ENCODE measurements at regions not wholly inside any gene's neighbourhood (a gene's known extent, or its start where the extent isn't known, plus 50 kb on each side); places are given as distances from the start of the nearest gene placed in this dataset.
"Not testable (repeated sequence)": the region's sequence is repeated elsewhere in the genome, so short reads cannot be mapped to it uniquely, and the experiment has no call there.

GRCh38 chr2:66111706-66112105 is 323.2 kb upstream of the MEIS1 start:
- ChIA-PET POLR2A (no interaction called here), CTCF (no interaction called here)

- POLR2A ChIA-PET: no interaction called here
Observed at GRCh38 chr2:66110608-66111007, 324.3 kb upstream of the MEIS1 start.

GRCh38 chr2:66110086-66110485 is 324.8 kb upstream of the MEIS1 start:
- ChIA-PET CTCF (no interaction called here), POLR2A (no interaction called here)

More at GRCh38 chr2:66110608-66111007, 324.3 kb upstream of the MEIS1 start:
- CTCF ChIA-PET: no interaction called here

- ChIA-PET POLR2A (no interaction called here), CTCF (no interaction called here)
Observed at GRCh38 chr2:66109419-66109818, 325.5 kb upstream of the MEIS1 start.

GRCh38 chr2:66105066-66105753 is 329.7 kb upstream of the MEIS1 start:
- ChIA-PET POLR2A (no interaction called here), CTCF (no interaction called here)

- ChIA-PET CTCF (no interaction called here), POLR2A (no interaction called here)
Observed at GRCh38 chr2:66103581-66103980, 331.3 kb upstream of the MEIS1 start.

- POLR2A ChIA-PET: no interaction called here
- CTCF ChIA-PET: no interaction called here
Observed at GRCh38 chr2:66101206-66101605, 333.7 kb upstream of the MEIS1 start.

- ChIA-PET CTCF (no interaction called here), POLR2A (no interaction called here)
Observed at GRCh38 chr2:66095820-66096345, 339.0 kb upstream of the MEIS1 start.

GRCh38 chr2:66094689-66095088 is 340.2 kb upstream of the MEIS1 start:
- POLR2A ChIA-PET, CTCF ChIA-PET: not testable (repeated sequence)

GRCh38 chr2:66093371-66093770 is 341.6 kb upstream of the MEIS1 start:
- ChIA-PET POLR2A (no interaction called here), CTCF (no interaction called here)

GRCh38 chr2:66084948-66085590 is 349.9 kb upstream of the MEIS1 start:
- CTCF ChIA-PET: no interaction called here
- POLR2A ChIA-PET: no interaction called here

GRCh38 chr2:66082581-66082980 is 352.3 kb upstream of the MEIS1 start:
- ChIA-PET POLR2A (no interaction called here), CTCF (no interaction called here)

- ChIA-PET POLR2A (no interaction called here), CTCF (no interaction called here)
Observed at GRCh38 chr2:66080127-66080526, 354.8 kb upstream of the MEIS1 start.

- ChIA-PET POLR2A (no interaction called here), CTCF (no interaction called here)
Observed at GRCh38 chr2:66073172-66073571, 361.8 kb upstream of the MEIS1 start.

GRCh38 chr2:66070721-66071602 is 364.0 kb upstream of the MEIS1 start:
- POLR2A ChIA-PET: no interaction called here
- CTCF ChIA-PET: no interaction called here

GRCh38 chr2:66069937-66070720 is 364.8 kb upstream of the MEIS1 start:
- POLR2A ChIA-PET: no interaction called here
- CTCF ChIA-PET: no interaction called here

- POLR2A ChIA-PET: no interaction called here
- CTCF ChIA-PET: no interaction called here
Observed at GRCh38 chr2:66066032-66066431, 368.9 kb upstream of the MEIS1 start.

- CTCF ChIA-PET: no interaction called here
- POLR2A ChIA-PET: no interaction called here
Observed at GRCh38 chr2:66059332-66059731, 375.6 kb upstream of the MEIS1 start.

- CTCF ChIA-PET: no interaction called here
Observed at GRCh38 chr2:66058675-66059074, 376.2 kb upstream of the MEIS1 start.

GRCh38 chr2:66057844-66058243 is 377.1 kb upstream of the MEIS1 start:
- CTCF ChIA-PET: no interaction called here
- POLR2A ChIA-PET: no interaction called here

More at GRCh38 chr2:66058675-66059074, 376.2 kb upstream of the MEIS1 start:
- POLR2A ChIA-PET: no interaction called here

All from activated CD8-positive, alpha-beta memory T cell treated with anti-CD3 and anti-CD28 coated beads for 36 hours (primary cell).